ENCODE measurements at regions not wholly inside any gene's neighbourhood (a gene's known extent, or its start where the extent isn't known, plus 50 kb on each side); places are given as distances from the start of the nearest gene placed in this dataset.

DNA sequence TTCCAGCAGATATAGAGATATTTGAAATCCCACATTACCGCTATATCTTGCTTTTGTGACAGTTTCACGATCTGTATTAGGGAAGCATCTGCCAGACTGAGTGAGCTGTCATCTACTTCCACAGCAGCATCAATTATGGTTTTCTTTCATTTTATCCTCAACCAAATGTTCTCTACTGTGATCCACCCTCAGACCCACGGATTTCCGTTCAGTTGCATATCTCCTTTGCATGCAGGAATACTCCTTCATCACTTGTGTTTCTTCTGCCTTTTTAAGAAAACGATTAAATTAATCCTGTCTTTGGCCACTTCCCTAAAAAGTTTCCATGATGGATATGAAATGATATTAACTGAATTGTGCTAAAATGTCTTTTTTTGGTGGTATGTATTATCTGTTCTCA is 262.1 kb upstream of the ADGRB3 start:
- DNase-seq, result no peak

DNA sequence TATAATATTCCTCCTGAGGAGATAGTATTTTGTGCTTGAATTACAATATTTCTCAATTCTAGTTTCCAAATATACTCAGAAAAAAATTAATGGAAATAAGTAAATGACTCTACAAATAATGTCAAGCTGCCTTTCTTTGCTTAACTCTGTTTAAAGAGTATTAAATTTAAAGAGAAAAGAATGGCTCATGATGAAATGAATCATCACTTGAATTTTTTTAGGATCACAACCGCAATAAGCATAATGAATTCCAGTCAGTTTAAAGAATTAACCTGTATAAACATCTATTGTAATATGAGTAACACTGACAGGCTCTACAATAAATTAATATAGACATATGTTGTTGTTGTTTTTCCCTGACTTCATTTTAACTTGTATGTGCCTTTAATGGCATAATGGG is 266.2 kb upstream of the ADGRB3 start:
- no peak for DNase-seq

GRCh38 chr6:68364271-68364805 is 270.7 kb upstream of the ADGRB3 start:
- DNase-seq, result no peak

DNA sequence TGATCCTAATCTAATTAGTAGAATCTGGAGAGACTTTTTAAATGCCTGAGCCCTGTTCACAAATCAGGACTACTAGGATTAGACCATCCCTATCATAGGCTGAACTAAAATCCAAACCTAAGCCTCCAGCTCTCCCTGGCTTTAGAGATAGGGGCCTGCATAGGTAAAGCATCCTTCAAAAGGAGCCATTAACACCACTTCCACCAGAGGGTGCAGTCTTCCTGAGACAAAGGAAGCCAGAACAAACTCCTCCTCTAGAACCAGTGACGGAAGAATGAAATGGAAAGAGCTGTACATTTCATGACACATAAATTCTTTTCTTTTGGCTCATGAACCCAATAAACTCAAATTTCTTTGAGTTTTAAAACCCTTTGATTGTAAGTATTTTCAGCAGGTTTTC is 291.2 kb upstream of the ADGRB3 start:
- no peak for DNase-seq

- no peak for DNase-seq
Measured at GRCh38 chr6:68342286-68342685, 292.8 kb upstream of the ADGRB3 start.

DNA sequence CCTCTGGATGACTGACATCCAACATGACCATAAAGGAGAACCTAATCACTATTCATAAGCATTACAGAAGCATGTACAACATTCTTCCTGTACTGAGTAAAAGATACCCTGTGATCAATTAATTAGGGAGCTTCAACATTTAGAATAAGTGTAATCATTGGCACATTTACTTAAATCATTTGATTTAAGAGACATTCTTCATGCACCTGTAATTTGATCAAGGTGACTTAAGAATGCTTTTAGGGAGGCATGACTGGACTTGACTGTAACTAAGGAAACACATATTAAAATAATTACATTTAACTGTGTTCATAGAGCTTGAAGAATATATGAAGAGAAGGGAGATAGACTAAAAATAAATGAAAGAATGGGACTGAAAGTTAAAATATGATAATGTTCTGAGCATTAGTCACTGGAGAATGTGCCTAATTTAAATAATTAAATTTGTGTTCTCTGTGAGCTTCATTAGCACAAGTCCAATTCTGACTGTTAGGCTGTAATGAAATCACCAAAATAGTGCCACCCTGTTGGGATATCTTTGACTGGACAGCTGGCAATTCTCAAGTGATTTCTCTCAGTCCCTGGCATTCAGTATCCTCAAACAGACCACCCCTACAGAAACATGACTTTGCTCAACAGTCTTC is 295.5 kb upstream of the ADGRB3 start:
- DNase-seq, result no peak

GRCh38 chr6:68333442-68333841 is 301.6 kb upstream of the ADGRB3 start:
- no peak for DNase-seq

DNA sequence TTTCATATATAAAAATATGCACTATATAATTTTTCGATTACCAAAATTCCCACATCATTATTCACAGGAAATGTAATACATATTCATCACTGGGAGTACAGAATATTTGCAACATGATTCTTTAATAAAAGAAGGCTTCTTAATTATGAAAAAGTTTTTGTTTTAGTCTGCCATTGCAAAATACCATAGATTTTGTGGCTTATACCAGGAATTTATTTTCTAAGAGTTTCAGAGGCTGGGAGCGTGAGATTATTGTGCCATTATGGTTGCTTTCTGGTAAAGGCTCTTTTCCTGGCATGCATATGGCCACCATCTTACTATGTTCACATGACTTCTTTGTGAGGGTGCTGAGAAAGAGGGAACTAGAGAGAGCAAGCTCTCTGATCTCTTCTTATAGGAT is 306.9 kb upstream of the ADGRB3 start:
- no peak for DNase-seq

- DNase-seq, result no peak
Measured at GRCh38 chr6:68326762-68327161, 308.3 kb upstream of the ADGRB3 start.

DNA sequence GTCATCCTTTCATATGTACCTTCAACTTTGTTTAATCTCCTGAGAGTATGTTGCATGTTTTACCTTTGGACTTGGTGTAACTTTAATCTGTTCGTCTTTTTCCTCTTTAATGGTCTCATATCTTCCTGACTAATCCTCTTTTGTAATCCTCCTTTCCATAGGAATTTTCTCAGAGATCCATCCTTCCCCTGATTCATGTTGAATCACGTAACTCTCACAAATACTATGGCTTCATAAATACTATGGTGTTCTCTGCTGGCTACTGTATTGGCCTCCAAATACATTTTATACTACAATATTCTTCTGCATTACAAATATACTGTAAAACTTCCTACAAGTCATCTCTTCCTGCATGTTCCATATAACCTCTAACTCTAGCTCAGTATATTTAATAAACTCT is 317.7 kb upstream of the ADGRB3 start:
- DNase-seq, result no peak

DNA sequence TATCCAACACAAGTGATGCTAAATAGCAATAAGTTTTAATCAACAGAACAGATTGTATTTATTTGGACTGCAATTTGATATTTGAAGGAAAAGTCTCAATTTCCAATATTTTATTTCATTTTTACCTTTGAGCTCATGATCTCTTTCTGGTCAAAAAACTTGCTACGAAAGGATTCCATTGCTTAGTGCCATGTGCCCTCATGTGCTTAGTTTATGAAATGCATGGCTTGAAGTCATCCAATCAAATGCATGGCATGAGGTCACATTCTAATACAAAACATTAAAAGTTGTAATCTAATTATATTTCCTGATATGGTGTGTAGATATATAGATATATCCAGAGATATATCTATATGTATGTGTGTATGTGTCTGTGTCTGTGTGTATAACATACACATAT is 321.2 kb upstream of the ADGRB3 start:
- no peak for DNase-seq

- DNase-seq, result no peak
Measured at GRCh38 chr6:68307301-68307700, 327.8 kb upstream of the ADGRB3 start.

GRCh38 chr6:68296126-68296525 is 339.0 kb upstream of the ADGRB3 start:
- DNase-seq, result no peak

GRCh38 chr6:68282646-68283045 is 352.4 kb upstream of the ADGRB3 start:
- no peak for DNase-seq

DNA sequence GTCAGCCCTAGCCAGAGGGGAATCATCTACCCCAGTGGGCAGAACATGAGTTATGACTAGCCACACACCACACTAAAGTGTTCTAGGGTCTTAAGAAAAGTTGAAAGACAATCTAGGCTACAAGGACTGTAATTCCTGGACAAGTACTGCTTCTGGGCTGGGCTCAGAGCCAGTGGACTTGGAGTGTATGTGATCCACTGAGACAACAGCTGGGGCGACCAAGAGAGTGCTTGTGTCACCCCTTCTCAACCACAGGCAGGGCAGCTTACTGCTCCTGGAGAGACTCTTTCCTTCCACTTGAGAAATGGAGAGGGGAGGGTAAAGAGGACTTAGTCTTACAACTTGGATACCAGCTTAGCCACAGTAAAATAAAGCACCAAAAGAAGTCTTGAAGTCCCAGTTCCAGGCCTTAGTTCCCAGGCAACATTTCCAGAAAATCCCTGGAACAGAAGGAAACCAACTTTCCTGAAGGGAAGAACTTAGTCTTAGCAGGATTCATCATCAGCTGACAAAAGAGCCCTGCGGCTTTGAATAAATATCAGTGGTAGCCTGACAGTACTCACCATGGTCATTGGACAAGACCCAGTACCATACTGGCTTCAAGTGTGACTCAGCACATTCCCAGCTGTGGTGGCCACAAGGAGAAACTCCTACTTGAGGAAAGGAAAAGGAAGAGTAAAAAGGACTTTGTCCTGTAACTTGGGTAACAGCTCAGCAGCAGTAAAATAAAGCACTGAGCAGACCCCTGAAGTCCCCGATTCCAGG is 355.1 kb upstream of the ADGRB3 start:
- no peak for DNase-seq

DNA sequence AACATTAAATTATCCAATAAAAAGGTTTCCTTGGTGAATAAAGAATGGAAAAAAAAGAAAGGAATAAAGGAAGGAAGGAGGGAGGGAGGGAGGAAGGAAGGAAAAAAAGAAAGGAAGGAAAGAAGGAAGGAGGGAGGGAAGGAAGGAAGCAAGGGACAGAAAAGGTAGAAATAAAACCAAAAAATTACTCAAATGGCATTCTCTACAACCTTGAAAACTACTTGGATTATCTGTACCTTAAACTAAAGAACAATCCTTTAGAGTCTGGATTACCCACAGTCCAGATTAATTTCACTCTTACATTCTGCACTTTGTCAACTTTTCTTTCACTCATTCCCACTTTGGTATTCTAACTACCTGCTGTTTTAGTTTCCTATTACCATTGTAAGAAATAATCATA is 361.8 kb upstream of the ADGRB3 start:
- DNase-seq, result no peak

GRCh38 chr6:68256391-68256790 is 378.7 kb upstream of the ADGRB3 start:
- no peak for DNase-seq

DNA sequence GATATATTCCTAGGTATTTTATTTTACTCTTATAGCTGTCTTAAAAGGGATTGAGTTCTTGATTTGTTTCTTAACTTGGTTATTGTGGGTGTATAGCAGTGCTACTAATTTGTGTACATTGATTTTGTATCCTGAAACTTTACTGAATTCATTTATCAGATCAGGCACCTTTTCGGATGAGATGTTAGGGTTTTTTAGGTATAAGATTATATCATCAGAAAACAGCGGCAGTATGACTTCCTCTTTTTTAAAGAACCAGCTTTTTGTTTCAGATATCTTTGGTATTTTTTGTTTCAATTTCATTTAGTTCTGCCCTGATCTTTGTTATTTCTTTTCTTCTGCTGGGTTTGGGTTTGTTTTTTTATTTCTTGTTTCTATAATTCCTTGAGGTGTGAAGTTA is 382.4 kb upstream of the ADGRB3 start:
- no peak for DNase-seq

GRCh38 chr6:68247782-68248181 is 387.3 kb upstream of the ADGRB3 start:
- DNase-seq, result no peak

DNA sequence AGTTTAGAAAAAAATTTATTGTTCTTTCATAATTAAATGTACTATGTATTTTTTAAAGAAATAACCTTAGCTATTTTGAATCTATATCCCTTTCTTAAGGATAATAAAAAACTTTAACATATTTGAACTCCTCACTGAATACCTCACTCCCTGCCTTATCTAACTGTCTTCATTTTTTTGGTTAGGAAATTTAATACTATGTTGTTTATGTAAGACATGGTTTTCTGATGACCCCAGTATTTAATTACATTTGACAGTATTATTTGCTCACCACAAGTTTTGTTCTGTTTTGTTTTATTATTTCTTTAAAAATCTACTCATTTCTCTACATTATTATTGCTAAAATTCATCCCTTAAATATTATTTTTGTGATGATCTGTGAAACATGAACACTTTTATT is 394.4 kb upstream of the ADGRB3 start:
- no peak for DNase-seq

- no peak for DNase-seq
Measured at GRCh38 chr6:68239034-68239433, 396.0 kb upstream of the ADGRB3 start.

- DNase-seq, result no peak
Measured at GRCh38 chr6:68238097-68238601, 396.9 kb upstream of the ADGRB3 start.

DNA sequence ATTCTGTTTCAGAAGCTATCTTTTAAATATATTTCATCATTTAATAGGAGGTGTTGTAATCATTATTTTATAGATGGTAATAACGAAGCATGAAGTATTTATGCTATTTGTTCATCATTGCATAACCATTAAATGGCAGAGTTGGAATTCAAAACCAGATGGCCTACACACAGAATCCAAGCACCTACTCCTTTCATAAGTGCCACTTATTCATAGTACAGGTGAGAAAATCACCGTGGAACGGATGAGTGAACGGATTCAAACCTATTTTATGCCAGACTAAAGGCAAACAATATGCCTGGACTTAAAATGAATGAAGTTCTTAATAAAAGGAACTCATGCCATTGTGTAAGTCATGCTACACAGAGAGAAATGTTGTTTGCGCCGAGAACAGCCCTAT is 397.9 kb upstream of the ADGRB3 start:
- no peak for DNase-seq

DNA sequence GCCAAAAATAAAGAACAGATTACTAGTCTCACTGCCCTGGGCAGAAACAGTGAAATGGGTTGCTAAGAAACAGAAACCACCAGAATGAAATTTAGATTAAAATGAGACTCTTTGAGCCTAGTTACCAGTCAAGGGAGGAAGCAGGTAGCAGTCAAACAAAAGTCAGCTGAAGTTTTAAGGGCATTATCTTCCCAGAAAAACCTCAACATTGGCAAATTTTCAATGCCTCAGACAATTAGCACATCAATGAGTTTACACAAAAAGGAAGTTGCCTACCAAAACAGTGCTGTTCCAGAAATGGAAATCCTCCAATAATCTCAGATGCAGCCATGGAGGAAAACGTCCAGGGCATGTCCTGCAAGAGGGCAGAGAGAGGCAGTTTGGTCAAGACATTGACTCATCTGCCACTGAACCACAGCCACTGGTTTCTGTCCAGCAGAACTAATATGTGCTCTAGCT is 399.7 kb upstream of the ADGRB3 start:
- no peak for DNase-seq
